CD1c-positive myeloid dendritic cell (primary cell): ENCODE measurements at regions not wholly inside any gene's neighbourhood (a gene's known extent, or its start where the extent isn't known, plus 50 kb on each side); places are given as distances from the start of the nearest gene placed in this dataset.

ENCODE experiments used
- DNase-seq: peaks from one replicate; pipeline ENCODE4 v3.0.0-alpha.2; 2016; ENCODE audit errors: extremely low spot score

DNA sequence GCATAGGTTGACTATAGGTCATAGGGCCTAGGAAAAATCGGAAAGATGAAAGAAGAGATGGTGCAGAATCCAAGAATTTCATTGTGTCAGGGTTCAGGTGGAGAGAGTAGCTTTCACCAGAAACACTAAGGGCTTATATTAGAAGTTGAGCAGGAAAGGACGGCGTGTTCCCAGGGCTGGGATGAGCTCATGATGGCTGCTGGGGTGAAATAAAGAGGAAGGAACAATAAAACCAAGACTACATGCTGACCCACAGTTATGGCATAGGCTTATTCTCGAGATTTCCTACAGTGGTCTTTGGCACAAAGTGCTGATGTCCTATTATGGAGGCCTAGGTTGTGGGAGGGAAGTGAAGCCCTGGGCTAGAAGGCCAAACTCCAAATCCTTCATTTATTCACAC, 195.8 kb downstream of the PTEN start:
- DNase-seq, result no peak

DNA sequence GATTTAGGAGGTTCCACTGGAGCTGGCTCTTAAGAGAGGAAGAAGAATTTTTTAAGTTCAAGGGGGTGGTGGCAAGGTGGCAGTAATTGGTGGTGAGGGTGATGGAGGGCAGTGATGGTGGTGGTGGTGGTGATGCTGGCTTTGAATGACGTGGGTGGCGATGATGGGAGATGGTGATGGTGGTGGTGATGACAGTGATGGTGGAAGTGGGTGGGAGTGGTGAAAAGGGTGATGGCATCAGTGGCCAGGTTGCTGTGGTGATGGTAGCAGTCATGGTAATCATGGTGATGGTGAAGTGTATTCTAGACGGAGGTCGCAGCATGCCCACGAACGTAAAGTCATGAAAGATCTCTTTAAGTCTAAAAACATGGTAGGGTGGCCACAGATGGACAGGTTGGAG, 197.3 kb downstream of the PTEN start:
- DNase-seq, result no peak

DNA sequence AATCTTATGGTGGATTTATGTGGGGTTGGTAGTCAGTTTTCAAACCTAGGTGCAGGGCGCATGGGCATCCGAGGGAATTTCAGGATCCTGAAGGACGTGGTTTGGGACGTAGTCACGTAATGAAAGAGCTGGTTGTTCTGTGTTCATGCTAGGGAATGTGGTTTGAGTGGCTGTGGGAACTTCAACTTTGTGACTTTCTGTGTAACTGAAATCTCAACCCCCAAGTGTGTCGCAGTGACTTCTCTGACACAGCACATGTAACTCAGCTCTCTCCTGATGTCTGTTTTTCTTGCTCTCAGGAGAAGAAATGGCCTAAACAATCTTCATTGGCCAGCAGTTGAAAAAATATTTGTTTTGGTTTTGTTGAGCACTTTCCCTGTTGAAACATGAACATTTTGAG, 199.0 kb downstream of the PTEN start:
- no peak for DNase-seq

DNA sequence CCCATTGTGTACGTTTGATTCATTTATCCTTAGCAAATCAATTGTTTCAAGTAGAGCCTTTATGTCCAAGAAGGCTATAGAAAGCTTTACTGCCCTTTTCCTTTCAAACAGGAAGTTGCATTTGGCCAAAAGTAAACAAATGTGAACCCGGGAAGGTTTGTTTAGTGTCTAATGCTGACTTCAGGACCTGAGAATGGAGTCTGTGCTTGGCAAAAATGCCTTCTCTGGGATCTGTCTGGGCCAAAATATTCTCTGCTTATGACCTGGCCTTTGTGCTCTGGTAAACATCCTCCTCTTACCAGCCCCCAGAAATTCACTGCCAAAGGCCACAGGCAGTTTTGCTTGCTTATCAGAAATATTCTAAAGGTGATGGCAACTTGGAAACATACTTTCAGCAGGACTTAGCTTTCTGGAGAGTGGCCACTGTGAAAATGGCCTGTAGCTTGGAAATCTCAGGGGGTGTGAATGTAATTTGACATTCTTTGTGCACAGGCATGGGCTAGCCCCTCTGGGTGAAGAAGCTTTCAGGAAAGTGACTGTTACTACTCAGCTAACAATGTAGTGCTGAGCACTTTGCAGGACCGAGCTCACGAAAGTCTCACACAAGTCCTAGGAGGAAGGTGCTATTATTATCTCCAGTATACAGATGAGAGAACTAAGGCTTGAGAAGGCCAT, 199.5 kb downstream of the PTEN start:
- DNase-seq, result no peak

DNA sequence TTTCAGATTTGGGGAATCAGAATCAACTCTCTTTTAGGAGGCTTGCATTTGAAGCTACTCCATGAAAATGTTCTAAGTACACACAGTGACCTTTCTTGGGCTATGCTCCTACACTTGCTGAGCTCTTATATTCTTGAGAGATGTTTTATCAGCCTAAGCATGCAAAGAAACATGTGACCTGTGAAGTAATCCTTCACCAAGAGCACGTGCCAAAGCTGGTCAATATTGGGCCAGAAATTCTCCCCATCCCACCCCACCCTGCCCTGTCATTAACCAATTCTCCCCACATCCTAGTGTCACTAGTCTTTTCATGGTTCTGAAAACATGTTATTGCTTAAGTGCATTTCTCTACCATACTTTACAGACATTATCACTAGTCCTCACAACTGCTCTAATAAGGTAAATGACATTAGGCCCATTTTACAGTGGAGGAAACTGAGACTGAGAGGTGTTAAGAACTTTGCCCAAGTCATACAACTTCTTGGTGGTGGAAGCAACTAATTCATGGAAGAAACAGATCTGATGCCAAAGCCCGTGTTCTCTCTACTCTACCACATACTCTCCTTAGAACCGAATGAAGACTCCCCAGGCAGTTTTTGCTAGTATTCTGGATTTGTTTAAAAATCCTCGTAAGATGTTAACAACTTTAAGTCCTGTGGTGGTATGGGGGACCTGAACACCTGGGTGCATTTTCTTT, 200.6 kb downstream of the PTEN start:
- no peak for DNase-seq

DNA sequence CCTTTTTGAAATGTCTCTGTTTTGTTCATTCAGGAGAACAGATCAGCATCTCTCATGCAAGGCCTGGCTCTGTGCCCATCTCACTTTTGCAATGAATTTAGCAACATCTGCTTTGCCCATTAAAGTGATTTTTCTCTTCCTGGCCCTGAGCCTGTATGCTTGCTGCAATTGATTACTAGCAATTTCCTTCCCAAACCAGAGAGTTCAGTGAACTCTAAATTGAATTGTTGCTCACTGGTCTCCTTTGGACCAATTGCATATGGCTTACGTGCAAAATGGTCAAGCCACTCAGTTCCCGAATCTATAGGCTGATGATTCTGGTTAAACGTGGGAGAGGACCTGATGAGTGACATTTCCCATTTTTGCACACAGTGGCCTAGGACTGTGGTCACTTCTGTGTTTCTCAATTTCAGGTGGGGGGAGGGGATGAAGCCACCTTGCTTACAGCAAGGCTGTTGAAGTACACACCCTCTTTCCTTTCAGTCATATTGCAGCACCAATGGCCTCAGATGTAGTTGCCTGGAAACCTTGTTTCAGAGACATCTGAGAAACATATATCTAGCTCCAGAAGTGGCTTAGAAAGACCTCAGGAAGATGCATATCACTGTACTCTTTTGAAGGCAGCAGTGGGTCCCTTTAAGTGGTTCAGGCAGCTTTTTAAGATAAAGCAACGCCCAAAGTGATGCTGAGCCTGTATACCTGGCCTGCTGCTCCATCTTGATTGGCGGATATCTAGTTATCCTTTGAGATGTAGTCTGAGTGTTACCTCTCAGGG, 201.4 kb downstream of the PTEN start:
- DNase-seq, result peak; percentile 94

DNA sequence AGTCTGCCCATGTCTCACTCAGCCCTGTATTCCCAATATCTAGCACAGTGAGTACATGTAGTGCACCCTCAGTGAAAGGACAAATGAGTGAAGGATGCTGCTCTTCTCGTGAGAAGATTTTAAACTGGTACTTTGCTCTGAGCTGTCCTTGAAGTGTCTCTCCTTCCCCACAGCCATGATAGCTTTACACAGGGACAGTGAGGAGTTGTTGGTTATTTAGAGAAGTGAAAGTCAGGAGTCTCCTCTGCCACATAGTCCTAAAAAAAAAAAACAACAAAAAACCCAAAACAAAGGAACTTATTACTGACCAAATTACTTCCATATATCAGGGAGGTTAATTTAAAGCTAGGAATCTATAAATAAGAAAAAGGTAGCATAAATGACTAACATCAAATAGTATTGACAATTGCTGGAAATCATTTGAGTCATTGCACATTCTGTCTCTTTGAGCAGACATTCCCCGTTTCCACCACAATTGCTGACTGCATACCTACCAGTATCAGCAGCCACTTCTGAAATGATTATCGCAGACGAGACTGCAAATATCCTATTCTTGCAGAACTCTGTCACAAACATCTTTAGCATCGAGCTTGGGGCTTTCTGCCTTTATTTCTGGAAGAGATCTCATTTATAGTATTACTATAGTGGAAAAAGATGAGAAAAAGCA, 202.1 kb downstream of the PTEN start:
- peak; percentile 80 for DNase-seq

DNA sequence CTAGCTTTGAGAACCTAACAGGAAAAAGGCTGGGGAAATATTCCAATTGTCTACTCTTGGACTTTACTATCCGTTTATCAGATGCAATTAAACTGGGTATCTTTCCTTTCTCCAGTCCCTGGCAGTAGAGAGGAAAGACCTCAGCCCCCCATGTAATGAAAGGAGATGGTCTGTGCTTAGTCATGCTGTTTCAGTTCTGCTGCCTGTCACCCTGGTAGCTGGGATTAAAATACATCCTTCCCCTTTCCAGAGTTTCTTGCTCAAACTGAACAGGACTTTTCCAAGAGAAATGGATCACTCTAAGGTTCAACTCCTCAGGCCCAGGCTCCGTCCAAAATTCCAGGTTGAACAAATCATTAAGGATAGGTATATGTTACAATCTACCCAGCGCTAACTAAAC, 202.9 kb downstream of the PTEN start:
- peak; percentile 67 for DNase-seq

DNA sequence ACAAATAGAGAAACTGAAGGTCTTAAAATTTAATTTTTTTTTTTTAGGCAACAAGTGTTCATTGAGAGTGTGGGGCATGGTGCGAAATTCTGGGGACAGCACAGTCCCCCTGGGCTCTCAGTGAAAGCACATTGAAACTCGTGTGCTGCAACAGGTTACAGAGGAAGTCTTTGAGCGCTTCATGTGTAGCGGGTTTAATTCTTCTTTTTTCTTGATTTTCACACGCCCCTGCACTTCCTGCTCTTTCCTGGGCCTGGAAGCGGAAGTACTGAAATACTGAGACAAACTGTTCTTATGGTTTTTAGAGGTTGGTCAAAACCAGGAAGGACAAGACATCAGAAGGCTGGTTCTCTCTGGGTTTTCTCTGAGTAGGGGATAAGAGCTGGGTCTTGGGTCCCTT, 203.5 kb downstream of the PTEN start:
- peak; percentile 92 for DNase-seq

DNA sequence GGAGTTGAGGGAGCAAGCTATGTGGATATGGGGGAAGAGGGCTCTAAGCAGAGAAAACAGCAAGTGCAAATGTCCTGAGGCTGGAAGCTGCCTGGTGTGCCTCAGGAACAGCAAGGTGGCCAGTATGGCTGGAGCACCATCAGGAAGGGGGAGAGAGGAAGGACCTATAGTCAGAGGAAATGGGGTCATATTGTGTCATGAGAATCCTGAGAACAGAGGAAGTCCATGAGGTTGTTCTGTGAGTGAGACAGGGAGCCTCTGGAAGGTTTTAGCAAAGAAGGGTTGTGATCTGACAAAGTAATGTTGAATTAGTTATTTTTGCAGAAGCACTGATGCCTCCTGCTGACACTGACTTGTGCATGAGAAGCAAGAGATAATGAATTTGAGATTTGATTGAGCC, 204.3 kb downstream of the PTEN start:
- DNase-seq, result no peak

DNA sequence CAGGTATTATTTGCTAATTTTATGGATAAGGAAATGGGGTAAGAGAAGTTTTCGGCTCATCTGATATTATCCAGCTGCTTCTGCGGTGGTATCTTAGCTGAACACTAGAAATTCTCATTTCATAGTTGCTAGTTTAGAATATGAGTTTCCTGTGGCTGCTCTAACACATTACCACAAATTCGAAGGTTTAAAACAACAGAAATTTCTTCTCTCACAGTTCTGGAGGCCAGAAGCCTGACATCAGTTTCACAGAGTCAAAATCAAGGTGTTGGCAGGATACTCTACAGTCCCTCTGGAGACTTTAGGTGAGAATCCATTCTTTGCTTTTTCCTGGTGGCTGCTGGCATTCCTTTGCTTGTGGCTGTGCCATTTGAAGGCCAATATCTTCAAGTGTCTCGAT, 205.9 kb downstream of the PTEN start:
- DNase-seq, result no peak

DNA sequence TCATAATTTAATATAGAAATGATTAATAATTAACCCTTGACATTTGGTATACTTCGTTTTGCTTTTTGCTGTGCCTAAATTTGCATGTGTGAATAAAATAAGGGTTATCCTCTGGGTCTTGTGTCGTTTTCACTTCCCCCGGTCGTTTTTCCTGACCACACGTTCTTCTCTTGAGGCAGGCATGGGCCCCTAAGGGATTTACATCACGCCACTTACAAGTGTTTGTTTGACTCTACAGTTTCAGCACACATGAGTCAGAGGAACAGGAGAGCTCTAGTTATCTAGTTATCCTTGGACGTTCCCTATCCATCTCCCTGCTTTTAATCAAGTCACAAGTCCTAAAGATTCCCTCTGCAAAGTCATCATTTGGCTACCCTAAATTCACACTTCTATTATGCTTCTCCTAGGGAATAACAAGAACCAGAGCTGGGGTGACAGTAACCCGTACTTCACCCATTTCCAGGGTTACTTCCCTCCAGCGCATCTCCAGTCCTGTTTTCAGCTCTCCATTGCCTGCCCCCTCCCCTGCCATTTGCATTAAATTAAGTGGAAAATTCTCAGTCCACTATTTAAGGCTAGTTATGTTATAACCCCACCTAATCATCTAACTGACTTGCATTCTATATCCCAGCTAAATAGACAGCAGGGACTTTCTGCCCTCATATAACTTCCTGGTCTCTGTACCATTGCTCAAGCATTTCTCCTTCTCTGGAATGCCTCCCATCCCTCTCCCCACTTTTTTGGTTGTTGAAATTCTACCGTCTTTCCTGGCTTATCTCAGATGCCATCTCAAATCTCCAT, 206.9 kb downstream of the PTEN start:
- DNase-seq, result no peak

DNA sequence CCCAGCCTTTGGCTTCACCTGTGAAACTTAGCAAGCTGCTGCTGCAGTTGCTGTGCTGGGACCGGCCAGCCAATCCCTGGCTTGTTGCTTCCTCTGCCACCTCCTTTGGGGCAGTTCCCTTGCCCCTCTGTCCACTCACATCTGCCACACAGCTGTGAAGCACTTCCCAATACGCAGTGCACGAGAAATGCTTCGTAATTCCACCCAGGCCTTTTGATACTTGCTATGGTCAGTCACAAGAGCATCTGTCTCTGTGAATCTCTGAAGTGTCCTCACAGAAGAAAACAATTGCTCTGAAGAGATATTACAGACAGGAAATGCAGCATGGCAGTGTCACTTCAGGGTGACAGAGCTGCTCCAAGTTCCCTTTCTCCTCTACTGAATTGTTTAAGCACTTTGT, 208.5 kb downstream of the PTEN start:
- peak; percentile 26 for DNase-seq

DNA sequence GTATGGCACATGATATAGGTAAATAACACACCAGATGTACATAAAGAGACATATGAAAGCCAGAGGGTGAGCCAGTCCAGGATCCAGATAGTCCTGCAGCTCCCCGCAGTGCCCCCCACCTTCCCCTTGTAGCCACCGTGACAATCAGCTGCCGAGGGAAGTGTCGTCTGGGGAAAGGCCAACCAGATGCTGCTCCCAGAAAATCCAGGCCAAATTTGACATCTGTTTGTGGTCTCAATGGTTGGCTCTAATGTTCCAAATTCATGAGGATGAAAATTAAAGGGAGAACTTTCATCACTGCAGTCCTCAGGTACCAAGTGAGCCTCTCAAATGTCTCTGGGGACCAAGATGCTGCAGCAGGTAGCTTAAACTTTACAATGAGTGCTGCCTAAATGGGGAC, 210.3 kb downstream of the PTEN start:
- DNase-seq, result no peak

DNA sequence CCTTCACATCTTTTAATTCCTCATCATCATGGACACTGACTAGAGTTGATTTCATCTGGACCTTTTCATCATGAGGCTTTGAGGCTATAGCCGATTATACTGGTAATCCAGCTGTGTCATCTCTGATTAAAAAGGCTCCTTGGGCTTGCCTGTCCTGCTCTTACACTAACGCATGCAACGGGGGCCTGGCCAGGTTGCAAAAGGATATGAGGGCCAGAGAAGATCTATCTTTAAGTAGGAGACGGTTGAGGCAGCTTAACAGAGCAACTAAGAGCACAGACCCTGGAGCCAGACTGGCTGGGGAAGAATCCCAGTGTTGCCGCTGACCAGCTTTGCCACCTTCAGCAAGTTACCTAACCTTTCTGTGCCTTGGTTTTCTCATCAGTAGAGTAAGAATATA, 211.5 kb downstream of the PTEN start:
- no peak for DNase-seq

DNA sequence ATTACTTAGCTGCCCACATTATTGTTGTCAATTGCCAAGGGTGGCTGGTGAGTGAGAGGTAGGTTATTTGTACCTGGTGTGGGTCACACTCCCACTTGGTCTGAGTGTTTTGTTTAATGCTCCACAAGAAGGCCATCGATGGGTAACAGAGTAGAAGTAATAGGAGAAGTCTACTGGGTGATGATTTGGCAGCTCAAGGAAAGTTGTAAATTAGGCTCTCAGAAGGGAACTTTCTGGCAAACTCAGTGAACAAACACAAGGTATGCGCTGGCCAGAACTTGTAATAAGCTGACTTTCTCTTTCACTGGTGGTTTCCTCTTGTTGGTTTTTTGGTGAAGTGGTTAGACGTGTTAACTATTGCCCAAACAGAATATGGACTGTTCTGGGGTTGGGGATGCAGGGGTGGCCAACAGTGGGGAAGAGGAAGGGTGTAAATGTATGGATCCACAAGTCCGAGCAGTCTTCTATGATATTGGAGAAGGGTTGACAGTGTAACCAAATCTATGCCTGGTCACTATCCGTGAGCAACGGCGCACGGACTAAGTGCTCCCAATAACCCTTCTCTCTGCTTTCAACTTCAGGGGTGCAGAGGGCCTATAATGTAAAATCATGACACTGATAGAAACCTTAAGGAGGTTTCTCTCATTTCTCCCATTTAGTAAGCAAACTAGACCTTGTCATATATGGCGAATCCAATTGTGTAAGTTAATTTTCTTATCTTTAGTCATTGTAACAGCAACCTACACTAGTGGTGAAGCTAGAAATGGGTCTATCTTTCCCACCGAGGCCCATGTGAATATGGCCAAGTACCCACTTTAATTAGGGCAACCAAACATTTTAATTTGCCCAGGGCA, 212.8 kb downstream of the PTEN start:
- no peak for DNase-seq

DNA sequence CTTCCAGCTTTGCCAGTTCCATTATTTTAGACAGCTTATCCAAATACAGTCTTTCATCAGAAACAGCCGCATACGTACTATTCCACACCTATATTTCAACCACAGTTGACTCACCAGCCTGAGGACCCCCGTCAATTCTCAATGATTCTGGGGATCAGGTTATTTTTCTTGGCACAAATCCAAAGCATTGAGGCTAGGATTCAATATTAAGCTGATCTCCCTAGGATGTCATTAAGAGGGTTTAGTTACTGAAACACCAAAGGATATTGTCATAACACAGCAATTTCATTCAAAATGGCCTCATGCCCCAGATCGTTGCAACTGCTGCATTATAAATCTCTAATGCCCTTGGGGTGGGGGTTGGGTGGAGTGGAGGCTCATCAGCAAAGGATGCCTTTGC, 214.6 kb downstream of the PTEN start:
- DNase-seq, result no peak

DNA sequence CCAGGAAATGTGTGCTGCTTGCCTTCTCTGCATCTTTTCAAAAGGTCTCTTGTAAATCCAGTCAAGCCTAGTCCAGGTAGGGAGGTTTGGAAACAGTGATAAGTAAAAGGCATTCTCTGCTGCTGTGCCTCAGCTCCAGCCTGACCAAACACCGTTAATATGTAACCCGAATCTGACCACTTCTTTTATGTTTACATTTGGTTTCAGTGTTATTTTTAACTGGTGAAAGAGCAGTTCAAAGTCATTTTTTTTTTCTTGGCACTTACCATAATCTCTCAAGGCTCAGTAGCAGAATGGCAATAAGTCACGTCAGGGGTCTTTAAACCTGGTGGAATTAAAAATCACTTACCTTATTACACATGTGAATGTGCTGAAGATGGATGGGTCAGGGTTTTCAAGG, 216.8 kb downstream of the PTEN start:
- no peak for DNase-seq

DNA sequence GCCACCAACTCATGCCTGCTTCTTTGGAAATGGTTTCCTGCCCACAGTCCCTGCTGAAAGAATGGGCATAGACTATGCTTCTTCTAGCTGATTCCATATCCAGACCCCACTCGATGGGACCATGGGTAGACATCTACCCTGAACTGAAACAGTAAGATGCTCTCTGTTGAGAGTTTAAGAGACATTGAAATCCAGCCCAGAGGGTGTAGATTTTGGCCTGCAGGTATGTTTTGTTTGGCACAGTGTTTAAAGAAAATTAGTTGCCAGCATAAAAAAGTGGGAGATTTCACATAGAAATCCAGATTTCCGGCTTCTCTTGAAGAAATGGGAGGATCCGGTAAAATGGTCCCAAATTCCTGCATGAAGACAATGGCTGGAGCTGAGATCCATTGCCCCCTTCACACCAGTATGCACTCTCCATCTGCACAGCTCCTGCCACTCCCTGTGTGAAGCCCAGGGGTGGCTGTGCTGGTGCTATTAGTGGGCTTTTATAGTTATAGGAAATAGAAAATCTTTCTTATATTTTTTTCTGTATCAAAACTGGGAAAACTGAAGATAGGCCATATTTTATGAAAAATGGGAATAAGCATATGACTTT, 218.1 kb downstream of the PTEN start:
- DNase-seq, result no peak

DNA sequence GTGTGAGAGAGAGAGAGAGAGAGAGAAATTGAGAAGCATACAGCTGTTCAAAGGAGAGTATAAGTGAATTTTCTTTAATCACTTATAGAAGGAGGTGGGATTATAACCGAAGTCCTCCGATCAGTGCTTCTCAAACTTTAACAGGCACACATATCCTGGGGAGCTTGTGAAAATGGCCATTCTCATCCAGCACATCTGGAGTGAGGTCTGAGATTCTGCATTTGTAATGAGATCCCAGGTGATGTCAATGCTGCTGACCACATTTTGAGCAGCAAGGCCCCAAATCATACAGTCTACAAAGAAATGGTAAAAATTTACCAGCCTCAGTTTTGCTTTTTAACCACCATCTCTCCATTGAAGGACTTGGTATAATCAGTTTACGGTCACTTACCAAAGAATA, 219.0 kb downstream of the PTEN start:
- DNase-seq, result no peak
